ENCODE measurements at regions not wholly inside any gene's neighbourhood (a gene's known extent, or its start where the extent isn't known, plus 50 kb on each side); places are given as distances from the start of the nearest gene placed in this dataset.

GRCh38 chr10:32151871-32152270 lies 95.6 kb upstream of the KIF5B start:
- TF ChIP-seq POLR2A (IDR thresholded peaks at IDR 0.05; ENCODE audit: extremely low read depth, insufficient read length) = no peak
- TF ChIP-seq, protein P1, sequence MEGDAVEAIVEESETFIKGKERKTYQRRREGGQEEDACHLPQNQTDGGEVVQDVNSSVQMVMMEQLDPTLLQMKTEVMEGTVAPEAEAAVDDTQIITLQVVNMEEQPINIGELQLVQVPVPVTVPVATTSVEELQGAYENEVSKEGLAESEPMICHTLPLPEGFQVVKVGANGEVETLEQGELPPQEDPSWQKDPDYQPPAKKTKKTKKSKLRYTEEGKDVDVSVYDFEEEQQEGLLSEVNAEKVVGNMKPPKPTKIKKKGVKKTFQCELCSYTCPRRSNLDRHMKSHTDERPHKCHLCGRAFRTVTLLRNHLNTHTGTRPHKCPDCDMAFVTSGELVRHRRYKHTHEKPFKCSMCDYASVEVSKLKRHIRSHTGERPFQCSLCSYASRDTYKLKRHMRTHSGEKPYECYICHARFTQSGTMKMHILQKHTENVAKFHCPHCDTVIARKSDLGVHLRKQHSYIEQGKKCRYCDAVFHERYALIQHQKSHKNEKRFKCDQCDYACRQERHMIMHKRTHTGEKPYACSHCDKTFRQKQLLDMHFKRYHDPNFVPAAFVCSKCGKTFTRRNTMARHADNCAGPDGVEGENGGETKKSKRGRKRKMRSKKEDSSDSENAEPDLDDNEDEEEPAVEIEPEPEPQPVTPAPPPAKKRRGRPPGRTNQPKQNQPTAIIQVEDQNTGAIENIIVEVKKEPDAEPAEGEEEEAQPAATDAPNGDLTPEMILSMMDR (IDR thresholded peaks at IDR 0.05; ENCODE audit: low read depth, low read length) = no peak
- TF ChIP-seq MYC (IDR thresholded peaks at IDR 0.05; ENCODE audit: low read depth, low read length) = no peak

All from NB4 (cell line).